Coronary artery (tissue), 2 donors: ENCODE measurements at regions not wholly inside any gene's neighbourhood (a gene's known extent, or its start where the extent isn't known, plus 50 kb on each side); places are given as distances from the start of the nearest gene placed in this dataset.

Source experiments
- DNase-seq: peaks from one replicate; pipeline ENCODE4 v3.0.0-alpha.2; 2017; ENCODE audit warnings: low spot score
- H3K27ac ChIP-seq, 2 donors: fragments of 200-600 bp; sonication (generic); one replicate each; pipeline ENCODE4 v1.5.1; 2016 to 2019
- H3K4me3 ChIP-seq: fragments of 200-600 bp; sonication (generic); 2 replicates; pipeline ENCODE4 v1.5.1; 2016; ENCODE audit warnings: mild to moderate bottlenecking, moderate library complexity
- CTCF ChIP-seq: fragments of 200-600 bp; sonication (generic); IDR thresholded peaks from one replicate; pipeline ENCODE4 v1.5.1; 2019; ENCODE audit warnings: antibody characterized with exemption

GRCh38 chr21:16407403-16408240 lies 677.8 kb downstream of the USP25 start:
- Histone ChIP-seq H3K27ac (no peak overlapping the region), H3K4me3 (peak overlapping the region; percentile 15)
- TF ChIP-seq CTCF = no peak
- DNase-seq = no peak

- DNase-seq = no peak
- H3K4me3 ChIP-seq = no peak overlapping the region
- H3K27ac ChIP-seq = no peak overlapping the region
- no peak for TF ChIP-seq CTCF
Observed at GRCh38 chr21:16408280-16408679, 678.5 kb downstream of the USP25 start.

DNA sequence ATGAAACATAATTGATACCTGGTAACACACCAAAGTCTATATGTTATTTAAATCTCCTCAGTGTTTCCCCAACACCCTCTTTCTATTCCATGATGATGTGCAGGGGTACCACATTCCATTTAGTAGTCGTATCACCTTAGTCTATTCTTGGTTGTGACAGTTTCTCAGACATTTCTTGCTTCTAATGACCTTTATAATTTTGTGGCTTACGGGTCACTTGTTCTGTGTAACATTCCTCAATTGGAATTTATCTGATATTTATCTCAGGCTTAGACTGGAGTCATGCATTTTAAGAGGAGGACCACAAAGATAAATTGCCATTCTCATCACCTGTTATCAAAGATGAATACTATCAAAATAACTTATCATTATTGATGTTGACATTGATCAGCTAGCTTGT lies 679.6 kb downstream of the USP25 start:
- TF ChIP-seq CTCF = no peak
- no peak overlapping the region for H3K4me3 ChIP-seq
- no peak for DNase-seq
- H3K27ac ChIP-seq = no peak overlapping the region

GRCh38 chr21:16418226-16418625 lies 688.4 kb downstream of the USP25 start:
- TF ChIP-seq CTCF = no peak
- DNase-seq = no peak
- peak overlapping the region; percentile 80 to 82 for H3K27ac ChIP-seq
- peak overlapping the region; percentile 71 for H3K4me3 ChIP-seq

DNA sequence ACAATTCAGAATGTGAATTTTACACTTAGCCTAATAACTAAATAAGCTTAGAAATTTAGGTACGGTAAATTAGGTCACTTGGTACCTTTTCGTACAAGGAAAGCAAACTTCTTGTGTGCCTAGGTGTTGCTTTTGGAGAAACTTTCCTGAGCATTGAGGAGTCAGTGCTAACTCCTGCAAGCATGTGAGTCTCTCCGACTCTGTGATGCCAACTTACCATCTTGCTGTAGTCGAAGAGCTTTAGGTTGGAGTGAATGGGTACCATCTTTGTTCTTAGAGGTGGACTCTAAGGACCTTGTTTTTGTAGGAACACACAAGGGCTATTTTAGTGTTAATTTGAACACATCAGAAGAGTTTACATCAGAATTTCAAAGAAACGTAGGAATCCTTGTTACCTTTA lies 688.9 kb downstream of the USP25 start:
- Histone ChIP-seq H3K27ac (peak overlapping the region; percentile 80 to 82), H3K4me3 (peak overlapping the region; percentile 71)
- TF ChIP-seq CTCF = no peak
- DNase-seq = no peak

DNA sequence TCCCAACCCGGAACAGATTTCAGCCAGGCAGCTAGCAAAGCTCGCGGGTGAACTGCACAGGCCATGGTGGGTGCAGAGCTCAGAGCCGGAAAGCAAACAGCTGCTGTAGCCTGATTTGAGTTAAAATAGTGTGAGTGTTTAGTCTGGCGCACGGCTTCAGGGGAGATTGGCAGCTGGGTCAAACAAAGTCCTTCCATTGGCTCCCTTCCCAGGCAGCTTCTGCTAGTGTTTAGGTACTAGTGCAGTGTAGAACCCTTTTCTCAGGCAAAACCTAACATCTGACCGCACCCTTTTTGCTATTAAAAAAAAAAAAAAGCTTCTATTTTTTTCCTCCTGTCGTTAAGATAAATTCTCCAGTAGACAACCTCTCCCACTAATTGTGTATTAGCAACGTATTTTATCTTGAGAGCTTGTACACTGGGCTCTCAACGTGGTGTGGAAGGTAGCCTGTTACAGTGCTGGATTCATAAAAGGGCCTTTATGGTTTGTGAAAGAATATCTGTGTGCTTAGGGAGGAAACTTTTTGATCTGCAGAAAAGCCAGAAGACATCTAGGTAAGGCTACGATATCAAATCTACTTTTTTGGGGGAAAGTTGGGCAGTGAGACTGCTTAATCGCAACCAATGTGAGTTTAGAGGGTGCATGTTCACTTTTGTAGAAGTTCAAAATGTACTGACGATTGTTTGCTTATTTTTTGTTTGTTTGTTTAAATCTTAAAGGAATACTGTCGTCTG lies 689.6 kb downstream of the USP25 start:
- Histone ChIP-seq H3K27ac (peak overlapping the region; percentile 80 to 82), H3K4me3 (peak overlapping the region; percentile 71)
- no peak for TF ChIP-seq CTCF
- DNase-seq = peak; percentile 85
